Erythroblast (primary cell): ENCODE measurements at regions not wholly inside any gene's neighbourhood (a gene's known extent, or its start where the extent isn't known, plus 50 kb on each side); places are given as distances from the start of the nearest gene placed in this dataset.

Source experiments
- DNase-seq, 2 experiments: peaks; one replicate each; lab custom pipeline; 2025; lab: John Stamatoyannopoulos, UW
- GATA1 ChIP-seq: IDR thresholded peaks from 2 replicates; pipeline ENCODE4 v1.6.1; 2011; ENCODE audit warnings: low read depth, mild to moderate bottlenecking, control low read depth, low read length, moderate library complexity
- POLR2A ChIP-seq: IDR thresholded peaks from 2 replicates; pipeline ENCODE4 v1.6.1; 2011; ENCODE audit warnings: mild to moderate bottlenecking, low read length

GRCh38 chr6:91697010-91697695 lies 1110.3 kb upstream of the MAP3K7 start:
- DNase-seq: no peak
- no peak for TF ChIP-seq POLR2A
- TF ChIP-seq GATA1: no peak

- no peak for TF ChIP-seq POLR2A
- TF ChIP-seq GATA1: no peak
- no peak for DNase-seq
Measured at GRCh38 chr6:91695221-91695620, 1108.3 kb upstream of the MAP3K7 start.

- TF ChIP-seq POLR2A (no peak), GATA1 (no peak)
- DNase-seq: no peak
Measured at GRCh38 chr6:91694016-91694654, 1107.3 kb upstream of the MAP3K7 start.

DNA sequence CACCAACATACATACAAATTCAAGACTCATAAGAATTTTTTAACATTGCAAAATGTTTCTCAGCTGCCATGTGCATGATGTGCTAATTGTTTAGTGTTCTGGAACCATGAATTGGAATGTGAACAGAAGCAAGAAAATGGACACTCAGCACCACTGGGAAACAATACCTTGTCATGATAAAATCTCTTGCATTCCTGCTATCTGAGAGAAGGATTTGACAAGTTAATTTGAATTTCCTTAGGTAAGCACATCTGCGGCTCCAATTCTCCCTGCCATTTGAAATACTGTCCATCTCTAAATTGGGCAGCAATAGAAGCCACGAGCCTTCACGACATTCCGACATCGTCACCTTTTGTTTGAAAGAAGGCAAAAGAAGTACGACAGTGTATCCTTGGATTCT lies 1104.6 kb upstream of the MAP3K7 start:
- no peak for DNase-seq
- no peak for TF ChIP-seq POLR2A
- TF ChIP-seq GATA1: no peak

DNA sequence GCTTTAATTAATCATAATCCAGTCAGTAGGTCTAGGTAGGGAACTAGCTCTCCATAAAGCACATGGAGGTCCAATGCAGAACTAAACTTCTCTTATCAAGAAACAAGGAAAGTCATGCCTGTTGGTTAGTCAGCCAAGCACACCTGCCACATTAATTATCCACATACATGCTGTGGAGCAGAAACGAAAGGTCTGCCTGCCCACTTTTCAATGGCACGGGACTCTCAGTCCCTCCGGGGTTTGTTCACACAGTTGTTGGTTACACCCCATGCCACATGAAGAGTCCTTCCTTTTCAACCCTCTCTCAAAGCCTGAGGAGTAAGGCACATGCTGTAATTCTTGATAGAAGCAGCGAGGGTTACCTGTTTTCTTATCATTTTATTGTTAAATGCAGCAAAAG lies 1096.4 kb upstream of the MAP3K7 start:
- no peak for DNase-seq
- TF ChIP-seq POLR2A (no peak), GATA1 (no peak)

- no peak for TF ChIP-seq GATA1
- TF ChIP-seq POLR2A: no peak
- no peak for DNase-seq
Measured at GRCh38 chr6:91681296-91681695, 1094.4 kb upstream of the MAP3K7 start.

DNA sequence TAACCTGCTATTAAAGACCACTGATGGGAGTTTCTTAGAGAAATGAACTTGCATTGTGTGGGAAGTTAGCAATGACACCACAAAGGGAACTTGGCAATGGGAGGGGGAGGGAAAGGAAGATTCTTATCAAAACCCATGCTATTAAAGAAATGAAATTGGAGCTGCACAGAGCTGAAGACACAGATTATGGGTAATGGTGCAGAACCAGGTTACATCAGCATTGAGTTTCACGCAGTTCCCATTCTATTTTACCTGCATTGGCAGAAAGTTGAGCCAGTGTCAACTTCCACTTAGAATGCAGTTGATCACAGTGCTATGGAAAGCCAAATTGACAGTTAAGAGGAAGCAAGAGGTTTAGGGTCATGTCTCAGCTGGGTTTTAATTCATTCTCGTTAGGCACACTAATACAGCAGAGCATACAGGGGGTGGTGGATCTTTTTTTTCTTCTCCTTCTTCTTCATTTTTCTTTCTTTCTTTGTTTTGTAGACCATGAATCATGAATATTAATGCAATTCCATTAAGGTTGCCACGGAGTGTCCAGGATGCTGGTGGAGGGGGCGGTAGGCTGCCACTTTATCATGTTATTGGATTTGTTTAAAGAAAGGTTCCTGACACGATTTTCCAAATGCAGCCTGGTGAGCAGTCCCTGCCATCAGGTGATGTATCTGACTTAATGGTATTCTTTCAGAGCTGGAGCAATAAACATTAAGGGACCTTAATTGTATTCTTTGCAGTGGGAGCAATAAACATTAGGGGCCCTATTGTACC lies 1092.0 kb upstream of the MAP3K7 start:
- TF ChIP-seq GATA1 (no peak), POLR2A (no peak)
- no peak for DNase-seq

DNA sequence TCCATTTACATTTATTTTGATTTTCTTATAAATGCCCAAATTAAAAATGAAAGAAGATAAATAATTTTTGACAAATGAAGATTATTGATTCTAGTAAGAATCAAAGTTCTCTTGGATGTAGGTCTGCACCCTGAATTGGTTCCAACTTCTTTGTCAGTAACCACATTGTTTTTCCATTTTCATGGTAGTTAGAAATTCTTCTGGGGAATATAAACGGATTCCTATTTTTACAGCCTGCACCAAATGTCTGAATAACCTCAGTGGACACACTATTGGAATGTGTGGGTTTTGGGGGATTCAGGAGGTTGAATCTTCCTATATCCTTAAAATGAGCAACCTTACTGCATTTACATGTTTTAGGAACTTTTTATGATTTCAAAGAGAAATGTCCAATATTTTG lies 1085.3 kb upstream of the MAP3K7 start:
- DNase-seq: no peak
- no peak for TF ChIP-seq POLR2A
- TF ChIP-seq GATA1: no peak

- no peak for TF ChIP-seq GATA1
- no peak for TF ChIP-seq POLR2A
- DNase-seq: no peak
Measured at GRCh38 chr6:91669871-91670268, 1083.0 kb upstream of the MAP3K7 start.

GRCh38 chr6:91669154-91669870 lies 1082.4 kb upstream of the MAP3K7 start:
- TF ChIP-seq GATA1: no peak
- no peak for TF ChIP-seq POLR2A
- DNase-seq: no peak

DNA sequence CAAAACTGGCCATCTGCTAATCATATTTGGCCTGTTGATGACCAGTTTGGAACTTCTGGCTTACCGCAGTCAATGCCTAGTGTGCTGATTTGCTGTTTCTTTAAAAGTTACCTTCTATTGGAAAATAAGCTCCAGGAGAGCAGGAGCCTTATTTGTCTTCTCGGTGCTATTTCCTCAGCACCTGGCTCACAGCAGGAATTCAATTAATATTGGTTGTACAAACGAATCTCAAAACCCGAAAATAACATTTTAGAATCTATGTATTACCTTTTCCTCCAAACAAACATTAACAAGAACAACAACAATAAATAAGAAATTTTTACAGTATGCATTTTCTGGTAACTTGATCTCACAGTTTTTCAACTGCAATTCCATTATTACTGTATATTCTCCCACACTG lies 1080.7 kb upstream of the MAP3K7 start:
- no peak for DNase-seq
- no peak for TF ChIP-seq POLR2A
- TF ChIP-seq GATA1: no peak

DNA sequence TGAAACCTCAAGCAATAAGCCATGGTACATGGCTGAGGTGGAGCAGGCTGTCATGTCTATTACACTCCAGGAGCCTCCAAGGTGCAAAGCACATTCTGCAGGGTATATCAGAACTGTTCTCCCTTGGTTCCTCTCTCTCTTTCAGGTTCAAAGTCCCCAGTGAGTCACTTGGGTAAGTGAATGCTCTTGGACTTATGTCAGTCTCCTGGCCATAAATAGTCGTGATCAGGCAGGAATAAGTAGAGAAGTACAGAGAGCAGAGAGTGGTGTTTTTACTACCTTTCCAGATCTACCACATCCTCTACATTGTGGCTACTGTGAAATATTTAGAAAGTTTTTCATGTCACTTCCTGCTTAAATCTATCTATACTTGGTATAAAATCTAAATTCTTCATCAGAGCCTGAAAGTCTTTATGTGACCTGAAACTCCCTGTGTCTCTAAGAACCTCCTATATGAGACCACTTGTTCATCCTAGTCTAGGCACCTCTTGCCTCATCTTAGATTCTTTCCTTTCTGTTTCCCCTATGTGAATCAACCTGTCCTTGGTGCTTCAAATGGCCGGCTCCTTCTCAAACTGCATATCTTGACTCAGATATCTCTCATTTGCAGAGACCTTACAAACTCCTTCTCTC lies 1077.6 kb upstream of the MAP3K7 start:
- TF ChIP-seq GATA1 (no peak), POLR2A (no peak)
- no peak for DNase-seq

DNA sequence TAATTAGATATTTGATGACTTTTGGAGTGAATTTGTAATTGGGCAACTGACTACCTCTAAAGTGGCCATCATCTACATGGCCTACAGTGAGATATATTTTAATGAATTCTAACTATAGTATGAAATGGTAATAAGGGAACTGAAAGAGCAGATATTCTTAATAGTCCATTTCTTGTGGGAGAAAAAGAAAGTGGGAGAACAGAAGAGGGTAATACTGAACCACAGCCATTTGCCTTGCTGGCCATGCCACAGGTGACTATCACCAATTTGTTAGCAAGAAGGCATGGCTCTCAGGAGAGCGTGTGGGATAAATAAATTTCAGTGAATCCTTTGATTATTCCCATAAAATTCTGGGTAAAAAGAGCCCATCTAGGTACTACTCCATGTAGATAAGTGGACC lies 1074.0 kb upstream of the MAP3K7 start:
- no peak for TF ChIP-seq GATA1
- TF ChIP-seq POLR2A: no peak

More for the DNA sequence above, 1074.0 kb upstream of the MAP3K7 start:
- DNase-seq: no peak
